ENCODE measurements at regions not wholly inside any gene's neighbourhood (a gene's known extent, or its start where the extent isn't known, plus 50 kb on each side); places are given as distances from the start of the nearest gene placed in this dataset.
A peak's percentile ranks its signal among the peaks of the same experiment; 100 is the strongest.
"Not testable (repeated sequence)": the region's sequence is repeated elsewhere in the genome, so short reads cannot be mapped to it uniquely, and the experiment has no call there.

GRCh38 chr3:181518222-181518621 is 193.5 kb upstream of the SOX2 start:
- Histone ChIP-seq H4K20me1 (no peaks in the 10 kb centered on the region), H3K27ac (no peak overlapping the region), H3K4me3 (no peak overlapping the region), H3K9ac (no peak overlapping the region), H3K27me3 (no peaks in the 10 kb centered on the region), H3K4me1 (no peaks in the 10 kb centered on the region), H3K4me2 (no peak overlapping the region), H3K36me3 (no peaks in the 10 kb centered on the region), H3K9me3 (replicated peaks in 1 of 11) (no peaks in the 10 kb centered on the region)
- TF ChIP-seq Cebpa-rat (IDR thresholded peaks at IDR 0.05) = no peak

- H3K9me3 ChIP-seq (replicated peaks in 1 of 11) = peaks cover 27 to 38% (median 35%) of the 10 kb centered on the region in 11 experiments
- H4K20me1 ChIP-seq = no peaks in the 10 kb centered on the region
- H3K36me3 ChIP-seq = no peaks in the 10 kb centered on the region
- H3K4me2 ChIP-seq = no peak overlapping the region
- no peak overlapping the region for H3K9ac ChIP-seq
- H3K27me3 ChIP-seq = no peaks in the 10 kb centered on the region
- no peak for TF ChIP-seq Cebpa-rat (IDR thresholded peaks at IDR 0.05)
- H3K4me1 ChIP-seq = no peaks in the 10 kb centered on the region
- no peak overlapping the region for H3K4me3 ChIP-seq
- H3K27ac ChIP-seq = no peak overlapping the region
Measured at GRCh38 chr3:181512787-181513186, 198.9 kb upstream of the SOX2 start.

GRCh38 chr3:181510500-181510899 is 201.2 kb upstream of the SOX2 start:
- Histone ChIP-seq H3K4me1 (no peaks in the 10 kb centered on the region), H3K4me3 (no peak overlapping the region; a peak in 1 of 20 replicates), H3K27ac (no peak overlapping the region), H3K36me3 (no peaks in the 10 kb centered on the region), H3K4me2 (no peak overlapping the region), H3K9me3 (replicated peaks in 1 of 11) (peaks cover 27 to 38% (median 35%) of the 10 kb centered on the region in 11 experiments), H3K27me3 (no peaks in the 10 kb centered on the region), H3K9ac (no peak overlapping the region), H4K20me1 (no peaks in the 10 kb centered on the region)
- no peak for TF ChIP-seq Cebpa-rat (IDR thresholded peaks at IDR 0.05)

GRCh38 chr3:181497358-181497757 is 214.4 kb upstream of the SOX2 start:
- Histone ChIP-seq H3K27me3 (no peaks in the 10 kb centered on the region), H3K4me2 (no peak overlapping the region), H3K9me3 (replicated peaks in 1 of 11) (no peaks in the 10 kb centered on the region), H3K9ac (no peak overlapping the region), H3K4me1 (no peaks in the 10 kb centered on the region), H4K20me1 (no peaks in the 10 kb centered on the region), H3K4me3 (no peak overlapping the region), H3K27ac (no peak overlapping the region), H3K36me3 (no peaks in the 10 kb centered on the region)
- TF ChIP-seq Cebpa-rat (IDR thresholded peaks at IDR 0.05) = no peak

GRCh38 chr3:181493423-181493822 is 218.3 kb upstream of the SOX2 start:
- H3K9me3 ChIP-seq (replicated peaks in 1 of 11) = no peaks in the 10 kb centered on the region
- H3K4me3 ChIP-seq = no peak overlapping the region
- TF ChIP-seq Cebpa-rat (IDR thresholded peaks at IDR 0.05) = no peak
- no peaks in the 10 kb centered on the region for H4K20me1 ChIP-seq
- H3K36me3 ChIP-seq = no peaks in the 10 kb centered on the region
- H3K4me1 ChIP-seq = 0 out of 20 replicates have a peak, but pooled peaks cover 0 to 5% (median 0%) of the 10 kb centered on the region in 10 experiments
- H3K27me3 ChIP-seq = no peaks in the 10 kb centered on the region
- H3K4me2 ChIP-seq = no peak overlapping the region
- H3K27ac ChIP-seq = no peak overlapping the region
- H3K9ac ChIP-seq = no peak overlapping the region

- Histone ChIP-seq H3K27ac (no peak overlapping the region), H3K4me1 (peaks cover 0 to 11% (median 7%) of the 10 kb centered on the region in 10 experiments; a peak in 10 of 20 replicates), H3K9me3 (replicated peaks in 1 of 11) (no peaks in the 10 kb centered on the region), H3K9ac (no peak overlapping the region), H3K36me3 (no peaks in the 10 kb centered on the region), H3K4me3 (no peak overlapping the region), H3K4me2 (no peak overlapping the region), H3K27me3 (no peaks in the 10 kb centered on the region), H4K20me1 (no peaks in the 10 kb centered on the region)
- no peak for TF ChIP-seq Cebpa-rat (IDR thresholded peaks at IDR 0.05)
Measured at GRCh38 chr3:181488536-181488935, 223.2 kb upstream of the SOX2 start.

GRCh38 chr3:181487236-181487978 is 224.3 kb upstream of the SOX2 start:
- Histone ChIP-seq H3K4me1 (peaks cover 0 to 11% (median 7%) of the 10 kb centered on the region in 10 experiments; a peak in 10 of 20 replicates), H3K27ac (no peak overlapping the region), H3K4me2 (peak overlapping the region in 8 of 11 experiments; percentile 23 to 60 (median 46); a peak in 13 of 22 replicates), H3K36me3 (no peaks in the 10 kb centered on the region), H3K27me3 (no peaks in the 10 kb centered on the region), H3K9ac (no peak overlapping the region), H3K9me3 (replicated peaks in 1 of 11) (no peaks in the 10 kb centered on the region), H4K20me1 (no peaks in the 10 kb centered on the region), H3K4me3 (no peak overlapping the region)
- TF ChIP-seq Cebpa-rat (IDR thresholded peaks at IDR 0.05) = no peak

- H3K4me3 ChIP-seq = no peak overlapping the region
- H3K4me2 ChIP-seq = no peak overlapping the region
- TF ChIP-seq Cebpa-rat (IDR thresholded peaks at IDR 0.05) = no peak
- H3K36me3 ChIP-seq = no peaks in the 10 kb centered on the region
- H3K9me3 ChIP-seq (replicated peaks in 1 of 11) = no peaks in the 10 kb centered on the region
- H3K9ac ChIP-seq = no peak overlapping the region
- H3K4me1 ChIP-seq = peaks cover 0 to 11% (median 7%) of the 10 kb centered on the region in 10 experiments; a peak in 10 of 20 replicates
- no peak overlapping the region for H3K27ac ChIP-seq
- no peaks in the 10 kb centered on the region for H3K27me3 ChIP-seq
- H4K20me1 ChIP-seq = no peaks in the 10 kb centered on the region
Measured at GRCh38 chr3:181486141-181486885, 225.4 kb upstream of the SOX2 start.

GRCh38 chr3:181484026-181484425 is 227.7 kb upstream of the SOX2 start:
- H3K9ac ChIP-seq = no peak overlapping the region
- H3K9me3 ChIP-seq (replicated peaks in 1 of 11) = 0 out of 22 replicates have a peak, but pooled peaks cover 0 to under 1% (median 0%) of the 10 kb centered on the region in 11 experiments
- H3K4me1 ChIP-seq = peaks cover 0 to 11% (median 7%) of the 10 kb centered on the region in 10 experiments; a peak in 10 of 20 replicates
- H3K27me3 ChIP-seq = no peaks in the 10 kb centered on the region
- TF ChIP-seq Cebpa-rat (IDR thresholded peaks at IDR 0.05) = no peak
- H3K4me2 ChIP-seq = no peak overlapping the region
- no peaks in the 10 kb centered on the region for H4K20me1 ChIP-seq
- H3K4me3 ChIP-seq = no peak overlapping the region
- no peak overlapping the region for H3K27ac ChIP-seq
- no peaks in the 10 kb centered on the region for H3K36me3 ChIP-seq

GRCh38 chr3:181475146-181475545 is 236.6 kb upstream of the SOX2 start:
- not testable (repeated sequence) for H4K20me1 ChIP-seq, H3K4me1 ChIP-seq, H3K27ac ChIP-seq, H3K36me3 ChIP-seq, H3K4me2 ChIP-seq, H3K27me3 ChIP-seq, H3K4me3 ChIP-seq, H3K9ac ChIP-seq
- H3K9me3 ChIP-seq (replicated peaks in 1 of 11) = peaks cover 35 to 61% (median 49%) of the 10 kb centered on the region in 11 experiments
